HepG2 (cell line): ENCODE measurements at regions not wholly inside any gene's neighbourhood (a gene's known extent, or its start where the extent isn't known, plus 50 kb on each side); places are given as distances from the start of the nearest gene placed in this dataset.

Experiments used
- ATAC-seq: fragments of 200-7000 bp; cut with Tn5 transposase; 3 replicates; pipeline ENCODE4 v1.9.1; 2020; ENCODE audit warnings: mild to moderate bottlenecking, moderate library complexity
- BruUV-seq: library from RNA; stranded (reverse); fragments of 400-500 nt; replicated peaks from 2 replicates; lab custom pipeline; 2021; lab: Mats Ljungman, UMichigan
- CTCF ChIA-PET: fragments of 300-600 bp; formaldehyde crosslinking; extraction: SDS; loops from one replicate; lab custom pipeline; 2021; ENCODE audit warnings: low total read pairs, inconsistent platforms, low intra/inter-chr PET ratio; lab: Yijun Ruan, JAX
- POLR2A ChIA-PET: fragments of 350-600 bp; sonication (Branson Sonifier 250); formaldehyde crosslinking; loops from one replicate; lab custom pipeline; 2020; ENCODE audit warnings: antibody characterized with exemption, inconsistent platforms; lab: Yijun Ruan, JAX
- DNase-seq: peaks from one replicate; pipeline ENCODE4 v3.0.0-alpha.2; 2015; ENCODE audit warnings: low spot score
- FAIRE-seq: peaks from 3 replicates; lab custom pipeline; 2011; peaks lifted over from hg19 to GRCh38; lab: Jason Lieb, UNC
- H2AFZ ChIP-seq: one replicate; pipeline ENCODE4 v1.6.1; 2011; ENCODE audit warnings: low read length, inconsistent platforms
- H3K27ac ChIP-seq: fragments of 300-600 bp; 3 replicates; pipeline ENCODE4 v1.8.0; 2011; ENCODE audit warnings: mixed run types, mild to moderate bottlenecking, mixed read lengths, low read length, inconsistent platforms; ENCODE audit not compliant: insufficient read depth; ENCODE audit errors: extremely low read length
- H3K27me3 ChIP-seq, 2 experiments: fragments of 200-600 bp in 1 of 2; 2 replicates in 1 of 2; 3 replicates in 1 of 2; pipeline versions ENCODE4 v1.6.0 to v1.8.0; 2011; ENCODE audit warnings: low read length in 2 of 2, mild to moderate bottlenecking in 2 of 2, moderate library complexity in 2 of 2, inconsistent platforms in 1 of 2; ENCODE audit not compliant: insufficient read depth in 2 of 2, control insufficient read depth in 1 of 2
- H3K36me3 ChIP-seq, 2 experiments: fragments of 200-600 bp in 1 of 2; replicated peaks in 1 of 2; 2 replicates in 1 of 2; 3 replicates in 1 of 2; pipeline versions ENCODE4 v1.5.1 to v1.8.0; 2011; ENCODE audit warnings: low read length in 2 of 2, inconsistent platforms in 1 of 2; ENCODE audit not compliant: insufficient read depth in 2 of 2, control insufficient read depth in 1 of 2
- H3K4me1 ChIP-seq: 2 replicates; pipeline ENCODE4 v1.5.1; 2012; ENCODE audit warnings: low read length, inconsistent platforms; ENCODE audit not compliant: insufficient read depth
- H3K4me2 ChIP-seq: 2 replicates; pipeline ENCODE4 v1.6.0; 2011; ENCODE audit warnings: low read depth, low read length, inconsistent platforms
- H3K4me3 ChIP-seq, 3 experiments: fragments of 200-600 bp in 1 of 3; sonication (generic), shearing (Covaris generic) in 1 of 3; replicated peaks in 1 of 3; 2 replicates each; pipeline ENCODE4 v1.5.1; 2011 to 2016; ENCODE audit warnings: low read length in 3 of 3, inconsistent platforms in 2 of 3, low read depth in 2 of 3, mild to moderate bottlenecking in 2 of 3, control low read depth in 1 of 3, mixed read lengths in 1 of 3; ENCODE audit not compliant: insufficient read depth in 1 of 3
- H3K79me2 ChIP-seq: one replicate; pipeline ENCODE4 v1.6.1; 2011; ENCODE audit warnings: low read length, inconsistent platforms; ENCODE audit not compliant: insufficient read depth
- H3K9ac ChIP-seq: 2 replicates; pipeline ENCODE4 v1.6.0; 2011; ENCODE audit warnings: mild to moderate bottlenecking, low read depth, low read length, inconsistent platforms; ENCODE audit not compliant: insufficient read depth
- H3K9me3 ChIP-seq: 2 replicates; pipeline ENCODE4 v1.5.1; 2012; ENCODE audit warnings: mild to moderate bottlenecking, low read length
- H4K20me1 ChIP-seq: 2 replicates; pipeline ENCODE4 v1.6.0; 2011; ENCODE audit warnings: inconsistent platforms, mild to moderate bottlenecking, low read length, moderate library complexity; ENCODE audit not compliant: insufficient read depth
- DMTF1 ChIP-seq: sonication (generic); formaldehyde crosslinking; IDR thresholded peaks from 2 replicates; pipeline ENCODE4 v1.4.0; 2020; ENCODE audit warnings: mild to moderate bottlenecking, missing genetic modification reagents
- MAFK ChIP-seq, 2 experiments: IDR thresholded peaks in 1 of 2; conservative IDR thresholded peaks in 1 of 2; 2 replicates each; pipeline ENCODE4 v1.6.1; 2011; ENCODE audit warnings: improper control_type of control experiment in 2 of 2, low read length in 2 of 2
- PRDM15 ChIP-seq: sonication (generic); formaldehyde crosslinking; IDR thresholded peaks from 2 replicates; pipeline ENCODE4 v1.4.0; 2020; ENCODE audit warnings: missing genetic modification reagents
- STAT6 ChIP-seq: sonication (generic); formaldehyde crosslinking; IDR thresholded peaks from 2 replicates; pipeline ENCODE4 v1.4.0; 2020; ENCODE audit warnings: missing genetic modification reagents, mild to moderate bottlenecking, borderline replicate concordance
- ZNF234 ChIP-seq: sonication (generic); formaldehyde crosslinking; conservative IDR thresholded peaks from 2 replicates; pipeline ENCODE4 v1.5.1; 2020; ENCODE audit warnings: mild to moderate bottlenecking, missing genetic modification reagents
- ZNF501 ChIP-seq: sonication (generic); formaldehyde crosslinking; IDR thresholded peaks from 2 replicates; pipeline ENCODE4 v1.5.1; 2020; ENCODE audit warnings: mild to moderate bottlenecking, moderate library complexity, missing genetic modification reagents
- WGBS: methylation state at CpG from one replicate; pipeline ENCODE4 v1.1.6; 2017; ENCODE audit warnings: low lambda C conversion rate; 5-methylcytosine and 5-hydroxymethylcytosine counted together
- in situ Hi-C: cut with HindIII; loops from 2 replicates; pipeline ENCODE4 v1.10.0; 2017; ENCODE audit warnings: low pct_unique_long_range_greater_than_20kb; ENCODE audit not compliant: extremely low pct_ligation_motif_present
- intact Hi-C: fragments of 100-400 bp; cut with micrococcal nuclease; formaldehyde crosslinking; loops from one replicate; pipeline ENCODE4 v1.10.0; 2022; ENCODE audit not compliant: unreplicated experiment

- ChIA-PET CTCF (no interaction called here), POLR2A (no interaction called here)
- Histone ChIP-seq H3K4me1 (no peaks in the 10 kb centered on the region), H4K20me1 (no peaks in the 10 kb centered on the region), H3K4me2 (no peak overlapping the region), H3K36me3 (no peaks in the 10 kb centered on the region), H3K27ac (no peak overlapping the region), H3K79me2 (no peaks in the 10 kb centered on the region), H3K4me3 (no peak overlapping the region), H2AFZ (no peak overlapping the region), H3K9me3 (no peaks in the 10 kb centered on the region), H3K9ac (no peak overlapping the region), H3K27me3 (no peaks in the 10 kb centered on the region)
- FAIRE-seq, result no peak
- intact Hi-C loops, result no loop called here
- ATAC-seq, result no peak
- DNase-seq, result no peak
- TF ChIP-seq ZNF501 (CRISPR knock-in tag), result no peak
- no peak for TF ChIP-seq ZNF234 (CRISPR knock-in tag)
- TF ChIP-seq PRDM15 (CRISPR knock-in tag), result no peak
- no TSS peak for BruUV-seq
- in situ Hi-C loops, result no loop called here
These were observed 433.0 kb downstream of the ZEB2 start for GRCh38 chr2:144086965-144087364.

GRCh38 chr2:144085016-144085415, 434.9 kb downstream of the ZEB2 start:
- ChIA-PET POLR2A (no interaction called here), CTCF (no interaction called here)
- no peak overlapping the region for H3K4me3 ChIP-seq
- H3K4me2 ChIP-seq, result no peak overlapping the region
- H3K4me1 ChIP-seq, result no peaks in the 10 kb centered on the region
- no peak for FAIRE-seq
- no peak for DNase-seq
- intact Hi-C loops (no loop called here), in situ Hi-C loops (no loop called here)
- no peak for ATAC-seq
- no TSS peak for BruUV-seq
- no peaks in the 10 kb centered on the region for H4K20me1 ChIP-seq
- no peak overlapping the region for H3K9ac ChIP-seq
- WGBS, result 48% methylated on average over 3 of the region's 3 CpGs
- no peak overlapping the region for H3K27ac ChIP-seq
- H2AFZ ChIP-seq, result no peak overlapping the region
- H3K27me3 ChIP-seq, result no peaks in the 10 kb centered on the region
- no peaks in the 10 kb centered on the region for H3K79me2 ChIP-seq
- H3K36me3 ChIP-seq, result no peaks in the 10 kb centered on the region
- no peaks in the 10 kb centered on the region for H3K9me3 ChIP-seq
- no peak for TF ChIP-seq STAT6 (CRISPR knock-in tag)
- no peak for TF ChIP-seq DMTF1
- TF ChIP-seq MAFK (conservative IDR thresholded peaks at IDR 0.05 in 1 of 2, IDR thresholded peaks at IDR 0.05 in 1 of 2; ENCODE audit: low read length in 2 of 2), result no peak
